Endodermal cell (in vitro differentiated cells): ENCODE measurements at regions not wholly inside any gene's neighbourhood (a gene's known extent, or its start where the extent isn't known, plus 50 kb on each side); places are given as distances from the start of the nearest gene placed in this dataset.

Experiments used
- DNase-seq: peaks from one replicate; pipeline ENCODE4 v3.0.0-alpha.2; 2017
- H3K27ac ChIP-seq: 2 replicates; pipeline ENCODE4 v1.5.1; 2013; ENCODE audit warnings: mild to moderate bottlenecking, low read depth, low read length, moderate library complexity
- H3K27me3 ChIP-seq: 2 replicates; pipeline ENCODE4 v1.6.1; 2013; ENCODE audit warnings: mild to moderate bottlenecking, low read length, moderate library complexity; ENCODE audit not compliant: insufficient read depth, control insufficient read depth, poor library complexity, severe bottlenecking
- H3K36me3 ChIP-seq: 2 replicates; pipeline ENCODE4 v1.7.0; 2013; ENCODE audit warnings: mild to moderate bottlenecking, low read length, moderate library complexity; ENCODE audit not compliant: control insufficient read depth, insufficient read depth
- H3K4me1 ChIP-seq: one replicate; pipeline ENCODE4 v1.7.0; 2013; ENCODE audit warnings: low read length; ENCODE audit not compliant: control insufficient read depth, insufficient read depth
- H3K4me3 ChIP-seq: 2 replicates; pipeline ENCODE4 v1.5.1; 2013; ENCODE audit warnings: mild to moderate bottlenecking, low read length, moderate library complexity
- H3K9ac ChIP-seq: 2 replicates; pipeline ENCODE4 v1.6.1; 2013; ENCODE audit warnings: mild to moderate bottlenecking, low read length, moderate library complexity; ENCODE audit not compliant: poor library complexity, severe bottlenecking; ENCODE audit errors: extremely low read depth
- H3K9me3 ChIP-seq: 2 replicates; pipeline ENCODE4 v1.6.1; 2013; ENCODE audit warnings: mild to moderate bottlenecking, low read length, moderate library complexity; ENCODE audit not compliant: control insufficient read depth
- H3K27ac Mint-ChIP-seq: 2 replicates; pipeline ENCODE4 v1.8.0; 2020; ENCODE audit warnings: mixed read lengths
- H3K27me3 Mint-ChIP-seq: 2 replicates; pipeline ENCODE4 v1.8.0; 2021; ENCODE audit warnings: mild to moderate bottlenecking, mixed read lengths; ENCODE audit not compliant: insufficient read depth
- H3K36me3 Mint-ChIP-seq: 2 replicates; pipeline ENCODE4 v1.8.0; 2020; ENCODE audit warnings: low read depth, mixed read lengths
- H3K4me1 Mint-ChIP-seq: 2 replicates; pipeline ENCODE4 v1.8.0; 2020; ENCODE audit warnings: mixed read lengths
- H3K4me3 Mint-ChIP-seq: 2 replicates; pipeline ENCODE4 v1.8.0; 2020; ENCODE audit warnings: mild to moderate bottlenecking, moderate library complexity, mixed read lengths
- H3K9me3 Mint-ChIP-seq: 2 replicates; pipeline ENCODE4 v1.8.0; 2020; ENCODE audit warnings: mild to moderate bottlenecking, mixed read lengths
- WGBS, 2 experiments: methylation state at CpG; one replicate each; pipeline versions ENCODE4 v1.1.5 to v1.1.7; 2013; ENCODE audit warnings: missing lambda C conversion rate in 2 of 2, mixed read lengths in 1 of 2; ENCODE audit not compliant: insufficient coverage in 1 of 2, insufficient read length in 1 of 2; 5-methylcytosine and 5-hydroxymethylcytosine counted together
- TF ChIP-seq, protein P1 (sequence below): fragments of 200-600 bp; sonication (generic); conservative IDR thresholded peaks from 2 replicates; pipeline ENCODE4 v1.5.0; 2021; ENCODE audit warnings: antibody characterized with exemption, mild to moderate bottlenecking

DNA sequence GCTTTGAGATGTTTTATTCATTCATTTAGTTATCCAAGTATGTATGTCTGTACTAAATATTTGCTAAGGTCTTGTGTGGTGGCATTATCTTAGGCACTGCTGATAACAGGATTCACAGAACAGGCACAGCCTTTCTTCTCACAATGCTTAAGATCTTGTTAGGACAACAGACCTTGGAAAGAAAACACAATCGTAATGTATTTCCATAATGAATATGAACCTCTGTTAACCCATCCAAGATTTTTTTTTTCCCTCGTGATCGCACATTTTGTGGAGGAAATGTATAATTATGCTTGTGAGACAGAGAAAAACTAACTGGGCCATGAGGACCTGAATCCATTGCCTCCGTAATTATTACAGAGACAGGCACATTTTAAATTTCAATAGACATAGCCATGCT is 121.9 kb downstream of the NPIPB5 start:
- TF ChIP-seq, protein P1, sequence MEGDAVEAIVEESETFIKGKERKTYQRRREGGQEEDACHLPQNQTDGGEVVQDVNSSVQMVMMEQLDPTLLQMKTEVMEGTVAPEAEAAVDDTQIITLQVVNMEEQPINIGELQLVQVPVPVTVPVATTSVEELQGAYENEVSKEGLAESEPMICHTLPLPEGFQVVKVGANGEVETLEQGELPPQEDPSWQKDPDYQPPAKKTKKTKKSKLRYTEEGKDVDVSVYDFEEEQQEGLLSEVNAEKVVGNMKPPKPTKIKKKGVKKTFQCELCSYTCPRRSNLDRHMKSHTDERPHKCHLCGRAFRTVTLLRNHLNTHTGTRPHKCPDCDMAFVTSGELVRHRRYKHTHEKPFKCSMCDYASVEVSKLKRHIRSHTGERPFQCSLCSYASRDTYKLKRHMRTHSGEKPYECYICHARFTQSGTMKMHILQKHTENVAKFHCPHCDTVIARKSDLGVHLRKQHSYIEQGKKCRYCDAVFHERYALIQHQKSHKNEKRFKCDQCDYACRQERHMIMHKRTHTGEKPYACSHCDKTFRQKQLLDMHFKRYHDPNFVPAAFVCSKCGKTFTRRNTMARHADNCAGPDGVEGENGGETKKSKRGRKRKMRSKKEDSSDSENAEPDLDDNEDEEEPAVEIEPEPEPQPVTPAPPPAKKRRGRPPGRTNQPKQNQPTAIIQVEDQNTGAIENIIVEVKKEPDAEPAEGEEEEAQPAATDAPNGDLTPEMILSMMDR, result no peak
- no peaks in the 10 kb centered on the region for H3K36me3 Mint-ChIP-seq
- H3K9me3 Mint-ChIP-seq, result no peaks in the 10 kb centered on the region
- H3K4me3 Mint-ChIP-seq, result no peak overlapping the region
- 85 to 92% methylated on average over 2 to 4 of the region's 4 CpGs for WGBS, 2 experiments
- Histone ChIP-seq H3K9me3 (no peaks in the 10 kb centered on the region), H3K27me3 (no peaks in the 10 kb centered on the region), H3K27ac (no peak overlapping the region), H3K36me3 (no peaks in the 10 kb centered on the region), H3K4me3 (no peak overlapping the region), H3K4me1 (peaks cover 11% of the 10 kb centered on the region), H3K9ac (no peak overlapping the region)
- no peak for DNase-seq
- H3K27me3 Mint-ChIP-seq, result no peaks in the 10 kb centered on the region
- peaks cover 22% of the 10 kb centered on the region for H3K4me1 Mint-ChIP-seq
- no peak overlapping the region for H3K27ac Mint-ChIP-seq

DNA sequence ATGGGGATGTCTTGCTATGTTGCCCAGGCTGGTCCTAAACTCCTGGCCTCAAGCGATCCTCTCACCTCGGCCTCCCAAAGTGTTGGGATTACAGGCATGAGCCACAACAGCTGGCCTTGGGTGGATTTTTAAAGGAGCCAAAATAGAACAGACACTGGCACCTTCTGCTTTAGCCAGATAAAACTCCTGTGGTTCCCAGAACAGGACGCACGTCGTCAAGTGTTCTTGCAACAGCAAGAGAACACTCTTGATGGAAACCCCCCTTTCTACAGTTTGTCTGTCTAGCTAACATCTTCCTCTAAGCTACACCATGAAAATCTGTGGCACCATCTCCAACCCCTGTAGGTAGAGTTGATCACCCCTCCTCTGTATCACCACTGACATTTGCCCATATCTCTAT is 122.6 kb downstream of the NPIPB5 start:
- Mint-ChIP-seq H3K36me3 (no peaks in the 10 kb centered on the region), H3K27me3 (no peaks in the 10 kb centered on the region), H3K27ac (peak overlapping the region; percentile 27), H3K4me1 (peaks cover 22% of the 10 kb centered on the region), H3K4me3 (no peak overlapping the region), H3K9me3 (no peaks in the 10 kb centered on the region)
- Histone ChIP-seq H3K36me3 (no peaks in the 10 kb centered on the region), H3K4me1 (peaks cover 11% of the 10 kb centered on the region), H3K27ac (no peak overlapping the region), H3K9me3 (no peaks in the 10 kb centered on the region), H3K9ac (no peak overlapping the region), H3K4me3 (no peak overlapping the region), H3K27me3 (no peaks in the 10 kb centered on the region)
- WGBS, 2 experiments, result 90 to 95% methylated on average over 5 of the region's 5 CpGs
- peak; percentile 53 for DNase-seq
- TF ChIP-seq, protein P1, result no peak

DNA sequence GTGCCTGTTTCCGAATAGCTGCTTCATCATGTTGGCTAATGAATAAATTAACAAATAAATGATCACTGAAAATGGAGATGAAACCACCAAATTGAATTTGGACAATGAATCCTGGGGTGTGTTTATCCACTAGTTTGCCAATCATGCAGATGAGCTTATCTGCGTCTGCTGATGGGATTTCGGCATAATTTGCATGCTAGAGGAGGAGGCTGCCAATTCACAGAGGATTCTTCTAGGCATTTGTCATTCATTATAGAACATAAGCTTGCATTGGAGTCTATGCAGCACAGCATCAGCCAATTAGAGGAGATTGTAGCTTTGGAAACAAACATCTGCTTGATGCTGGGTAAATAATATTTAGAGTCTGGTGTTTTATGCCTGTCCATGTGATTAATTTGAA is 123.1 kb downstream of the NPIPB5 start:
- Histone ChIP-seq H3K4me3 (no peak overlapping the region), H3K9ac (no peak overlapping the region), H3K9me3 (no peaks in the 10 kb centered on the region), H3K27ac (no peak overlapping the region), H3K36me3 (no peaks in the 10 kb centered on the region), H3K4me1 (peaks cover 11% of the 10 kb centered on the region), H3K27me3 (no peaks in the 10 kb centered on the region)
- DNase-seq, result peak; percentile 56
- H3K36me3 Mint-ChIP-seq, result no peaks in the 10 kb centered on the region
- H3K4me3 Mint-ChIP-seq, result no peak overlapping the region
- 57 to 77% methylated on average over 3 of the region's 3 CpGs for WGBS, 2 experiments
- no peaks in the 10 kb centered on the region for H3K9me3 Mint-ChIP-seq
- peak overlapping the region; percentile 27 for H3K27ac Mint-ChIP-seq
- peaks cover 22% of the 10 kb centered on the region for H3K4me1 Mint-ChIP-seq
- no peaks in the 10 kb centered on the region for H3K27me3 Mint-ChIP-seq
- TF ChIP-seq, protein P1, result no peak
